Activated CD4-positive, alpha-beta T cell treated with anti-CD3 and anti-CD28 coated beads, Interleukin-2, Interleukin-4, amounts not matched to agents 100 ng/mL and 50 ng/mL, durations not matched to agents 16 hours and 8 hours (primary cell): ENCODE measurements at regions not wholly inside any gene's neighbourhood (a gene's known extent, or its start where the extent isn't known, plus 50 kb on each side); places are given as distances from the start of the nearest gene placed in this dataset.
"Not testable (repeated sequence)": the region's sequence is repeated elsewhere in the genome, so short reads cannot be mapped to it uniquely, and the experiment has no call there.

Source experiments
- DNase-seq: peaks from one replicate; pipeline ENCODE4 v3.0.0-alpha.2; 2020; ENCODE audit warnings: low spot score

GRCh38 chr22:48511781-48512327 is 1315.8 kb downstream of the BRD1 start:
- no peak for DNase-seq

- DNase-seq = no peak
Measured at GRCh38 chr22:48511211-48511610, 1316.5 kb downstream of the BRD1 start.

DNA sequence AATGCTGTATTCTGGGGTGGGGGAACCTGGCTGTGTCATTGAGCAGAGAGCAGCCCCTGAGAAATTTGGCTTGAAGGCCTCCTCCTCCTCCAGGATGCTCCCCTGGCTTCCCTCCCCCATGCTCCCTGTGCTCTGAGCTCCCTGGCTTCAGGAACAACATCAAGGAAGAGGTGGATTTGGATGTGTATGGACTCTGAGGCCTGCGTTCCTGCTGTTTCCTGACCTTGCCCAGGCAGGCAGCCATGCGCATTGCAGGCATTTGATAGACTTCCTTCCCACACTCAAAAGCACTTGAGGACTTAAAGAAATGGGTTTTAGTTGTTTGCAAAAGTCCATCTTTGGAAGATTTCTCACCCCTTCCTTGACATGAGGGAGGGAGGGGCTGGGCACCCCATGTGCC is 1317.1 kb downstream of the BRD1 start:
- no peak for DNase-seq

GRCh38 chr22:48507595-48508350 is 1319.9 kb downstream of the BRD1 start:
- DNase-seq = no peak

DNA sequence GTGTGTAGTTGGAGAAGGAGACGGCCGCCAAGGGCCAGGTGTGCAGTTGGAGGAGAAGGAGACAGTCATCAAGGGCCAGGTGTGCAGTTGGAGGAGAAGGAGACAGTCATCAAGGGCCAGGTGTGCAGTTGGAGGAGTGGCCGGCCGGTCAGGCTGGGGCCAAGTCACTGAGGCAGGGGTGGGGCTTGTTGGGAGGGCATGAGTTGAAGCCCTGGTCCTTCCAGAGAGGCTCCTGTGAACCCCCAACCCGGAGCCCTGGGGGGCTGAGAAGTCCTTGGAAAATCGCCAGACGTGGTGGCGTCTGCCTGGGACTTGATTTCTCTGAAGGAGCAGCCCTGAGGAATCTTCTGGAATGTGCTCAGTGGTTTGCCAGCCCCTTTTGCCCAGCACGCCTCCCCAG is 1320.5 kb downstream of the BRD1 start:
- DNase-seq = no peak

DNA sequence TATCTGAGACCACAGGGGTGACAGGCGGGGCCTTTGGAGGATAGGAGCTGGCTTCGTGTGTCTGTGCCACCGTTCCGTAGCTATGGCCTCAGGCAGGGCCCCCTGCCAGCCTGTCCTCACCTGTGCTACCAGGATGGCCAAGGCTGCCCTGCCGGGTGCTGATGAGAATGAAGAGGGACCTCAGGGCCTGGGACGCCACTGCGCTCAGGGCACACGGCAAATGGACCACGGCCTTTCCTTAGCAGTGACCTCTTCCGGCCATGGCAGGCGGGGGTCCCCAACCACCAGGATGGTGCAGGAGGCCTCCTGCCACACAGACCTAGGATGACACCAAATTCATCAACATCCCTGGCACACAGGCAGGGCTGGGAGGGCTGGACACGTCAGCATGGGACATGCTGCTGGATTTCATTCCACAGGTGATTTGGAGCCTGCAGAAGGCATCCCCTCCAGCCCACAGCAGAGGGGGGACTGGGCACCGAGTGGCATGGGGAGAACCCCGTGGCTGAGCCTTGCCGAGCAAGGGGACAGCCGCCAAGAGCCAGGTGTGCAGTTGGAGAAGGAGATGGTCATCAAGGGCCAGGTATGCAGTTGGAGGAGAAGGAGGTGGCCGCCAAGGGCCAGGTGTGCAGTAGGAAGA is 1321.0 kb downstream of the BRD1 start:
- DNase-seq = no peak

DNA sequence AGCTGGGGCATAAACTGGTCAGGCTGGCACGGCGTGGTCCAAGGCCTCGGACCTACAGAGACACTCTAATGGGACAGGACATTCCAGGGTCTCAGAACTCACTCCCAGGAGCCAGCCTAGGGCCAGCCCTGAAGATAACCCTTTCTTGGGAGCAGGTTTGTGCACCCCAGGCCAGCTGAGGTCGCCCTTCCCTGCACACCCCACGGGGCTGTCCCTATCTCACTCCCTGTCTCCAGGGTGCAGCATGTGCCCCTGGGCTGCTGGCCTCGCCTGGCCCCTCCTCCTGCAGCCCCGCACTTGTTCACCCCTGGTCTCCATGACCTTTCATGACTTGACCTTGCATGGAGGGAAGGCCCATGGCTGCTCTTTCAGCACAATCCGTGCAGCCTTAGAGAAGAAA is 1321.8 kb downstream of the BRD1 start:
- DNase-seq = no peak

DNA sequence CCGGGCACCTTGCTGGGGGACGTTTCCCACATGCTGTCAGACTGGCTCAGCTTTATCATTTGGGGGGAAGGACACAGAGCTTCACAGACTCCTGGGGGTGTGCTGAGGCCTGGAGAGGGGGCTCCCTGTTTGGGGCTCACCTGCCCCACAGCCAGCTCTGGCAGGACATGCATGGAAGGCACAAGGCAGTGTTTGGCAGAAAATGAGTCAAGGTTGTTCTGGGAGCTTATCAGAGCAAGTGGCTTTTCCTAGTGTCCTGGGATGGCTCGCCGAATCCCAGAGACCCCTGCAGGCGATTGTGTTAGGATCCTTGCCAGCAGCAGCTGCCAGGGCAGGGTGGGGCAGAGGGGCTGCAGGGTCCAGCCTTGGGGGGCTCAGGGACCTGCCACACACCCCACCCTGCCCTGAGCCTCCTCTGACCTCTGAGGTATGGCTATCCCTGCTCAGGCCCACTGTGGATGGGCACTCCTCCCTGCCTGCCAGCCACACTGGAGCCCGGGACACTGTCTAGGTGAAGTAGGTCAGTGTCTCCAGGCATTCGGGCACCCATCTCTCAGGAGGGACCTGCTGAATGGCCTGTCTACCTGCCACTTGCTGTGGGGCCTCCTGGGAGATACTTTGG is 1323.0 kb downstream of the BRD1 start:
- DNase-seq = no peak

DNA sequence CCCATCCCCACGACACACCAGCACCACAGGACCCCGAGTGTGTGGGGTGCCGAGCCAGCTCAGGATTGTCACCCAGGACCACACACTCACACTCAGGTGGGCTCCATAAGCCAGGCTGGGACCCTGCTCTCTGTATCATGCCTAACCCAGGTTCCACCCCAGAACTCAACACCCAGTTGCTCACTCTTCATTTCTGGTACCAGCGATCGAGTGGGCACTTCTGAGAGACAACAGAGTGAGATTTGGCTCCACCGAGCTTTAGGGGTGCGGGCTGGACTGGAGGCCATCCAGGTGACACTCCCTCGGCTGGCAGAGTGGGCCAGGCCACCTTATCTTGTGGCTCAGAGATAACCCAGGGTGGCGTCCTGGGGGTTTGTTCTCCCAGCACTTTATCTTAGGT is 1323.8 kb downstream of the BRD1 start:
- DNase-seq = no peak

DNA sequence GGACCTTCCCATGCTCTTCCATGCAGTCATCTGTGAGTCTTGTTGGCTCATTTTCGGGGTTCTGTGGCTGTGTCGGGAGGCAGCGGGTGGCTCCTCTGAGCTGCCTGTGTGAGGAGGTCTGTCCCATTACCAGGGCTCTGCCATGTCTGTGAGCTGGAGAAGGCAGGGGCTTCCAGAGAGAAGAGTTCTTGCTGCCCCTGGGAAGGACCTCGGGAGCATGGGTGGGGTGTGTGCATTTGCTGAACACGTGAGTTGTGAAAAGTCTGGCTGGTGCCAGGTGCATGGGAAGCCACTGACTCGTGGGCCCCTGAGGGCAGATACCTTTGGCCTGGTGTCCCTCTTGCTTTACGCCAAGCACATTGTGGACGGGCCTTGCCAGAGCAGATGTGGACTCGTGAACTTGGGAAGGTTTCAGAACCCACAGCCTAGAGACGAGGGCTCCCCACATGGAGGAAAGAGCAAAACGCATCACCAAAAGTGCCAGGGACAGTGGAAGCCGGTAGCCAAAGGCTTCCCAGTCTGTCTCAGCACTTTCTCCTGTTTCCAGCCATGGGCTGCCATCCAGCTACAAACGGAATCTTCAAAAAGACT is 1324.5 kb downstream of the BRD1 start:
- DNase-seq = no peak

DNA sequence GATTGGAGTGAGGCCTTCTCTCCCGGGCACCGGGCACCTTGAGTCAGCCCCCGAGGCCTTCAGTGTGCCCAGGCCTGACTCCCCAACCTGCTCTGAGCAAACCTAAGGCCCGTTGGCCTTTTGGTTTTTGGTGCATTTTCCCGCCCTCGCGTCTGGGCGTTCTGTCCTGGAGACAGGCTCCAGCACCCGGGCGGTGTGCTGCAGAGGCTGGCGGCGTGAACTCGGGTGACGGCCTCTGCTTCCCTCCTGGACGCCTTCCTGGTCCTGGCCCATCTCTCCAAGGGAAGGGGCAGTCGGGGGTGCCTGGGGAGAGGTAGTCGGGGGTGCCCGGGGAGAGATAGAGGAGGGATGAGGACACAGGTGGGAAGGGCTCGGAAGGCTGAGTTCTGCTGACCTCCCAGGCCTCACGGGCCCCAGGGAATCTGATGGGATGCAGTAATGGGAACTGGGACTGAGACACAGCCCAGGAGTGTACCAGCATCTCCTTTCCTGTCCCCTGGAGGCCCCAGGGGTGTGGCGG is 1326.4 kb downstream of the BRD1 start:
- no peak for DNase-seq

- DNase-seq = no peak
Measured at GRCh38 chr22:48500471-48501230, 1327.0 kb downstream of the BRD1 start.

DNA sequence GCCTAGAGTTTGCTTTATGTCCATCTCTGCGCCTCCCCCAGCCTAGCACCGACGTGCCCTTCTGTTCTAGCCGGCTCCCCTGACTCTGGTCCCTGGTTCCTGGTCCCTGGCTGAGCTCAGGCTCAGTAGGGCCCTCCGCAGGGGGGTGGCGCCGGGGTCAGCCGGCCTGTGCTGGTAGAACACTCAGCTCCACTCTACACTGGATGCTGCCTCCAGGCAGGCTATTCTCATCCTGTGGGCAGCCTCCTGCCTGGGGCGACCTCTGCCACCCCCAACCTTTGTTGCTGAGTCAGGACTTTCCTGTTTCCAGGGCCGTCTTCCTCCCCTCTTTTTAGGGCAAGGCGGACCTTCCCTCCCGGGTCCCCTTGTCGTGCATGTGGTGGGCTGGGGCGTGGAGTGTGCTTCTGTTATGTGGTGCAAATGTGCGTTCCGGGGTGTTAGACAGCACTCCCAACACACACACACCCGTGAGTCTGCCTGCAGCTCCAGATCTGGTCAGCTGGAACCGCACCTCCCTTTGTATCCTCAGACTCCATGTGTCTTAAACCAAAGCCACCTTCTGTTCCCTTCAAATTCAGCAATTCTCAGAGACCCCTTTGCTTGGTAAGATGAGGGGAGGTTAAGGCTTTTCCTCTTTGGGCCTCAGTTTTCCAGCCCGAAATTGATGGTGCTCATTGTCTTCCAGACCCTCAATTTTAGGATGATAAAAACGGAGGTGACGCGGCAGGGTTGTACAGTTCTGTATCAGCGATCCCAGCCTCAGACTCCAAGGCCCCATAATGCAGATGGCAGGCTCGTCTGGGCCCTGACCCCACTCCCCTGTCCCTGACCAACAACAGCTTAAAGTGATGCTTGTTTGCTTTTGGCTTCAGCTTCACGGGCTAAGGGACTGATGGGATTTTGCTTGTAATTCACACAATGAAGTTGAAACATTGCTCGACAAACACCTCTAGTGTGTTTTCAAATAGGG is 1327.9 kb downstream of the BRD1 start:
- no peak for DNase-seq

DNA sequence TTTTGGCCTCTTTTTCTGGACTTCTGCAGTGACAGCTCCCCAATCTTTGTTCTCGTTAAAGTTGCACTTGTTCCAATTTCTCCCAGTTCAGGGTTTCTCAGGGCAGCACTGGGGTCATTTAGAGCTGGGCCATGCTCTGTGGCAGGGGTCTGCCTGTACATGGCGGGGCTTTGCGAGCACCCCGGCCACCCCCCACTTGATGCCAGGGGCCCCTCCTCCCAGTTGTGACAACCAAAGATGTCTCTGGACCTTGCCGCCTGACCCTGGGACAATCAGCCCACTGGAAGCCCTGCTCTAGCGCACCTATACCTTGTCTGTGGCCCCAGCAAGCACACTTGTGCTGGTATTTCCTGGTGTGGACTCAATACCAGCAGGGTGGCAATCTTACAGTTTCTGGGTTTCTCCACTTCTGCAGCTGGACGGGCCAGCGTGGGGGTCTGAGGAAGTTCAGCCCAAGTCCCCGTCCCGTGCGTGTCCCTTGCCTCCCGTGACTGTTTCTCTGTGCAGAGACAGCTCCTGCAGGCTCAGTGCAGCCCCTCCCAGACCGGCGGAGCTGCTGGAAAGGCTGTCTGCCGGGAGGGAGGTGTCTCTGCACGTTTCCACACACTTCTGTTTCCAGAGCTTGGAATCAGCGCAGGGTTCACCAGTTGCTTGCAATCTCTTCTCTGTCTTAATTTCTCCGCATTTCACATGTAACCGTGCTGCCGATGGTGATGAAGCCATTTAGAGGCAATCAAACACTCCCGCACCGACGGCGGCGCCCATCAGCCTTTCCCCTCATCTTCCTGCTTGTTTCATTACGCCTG is 1328.9 kb downstream of the BRD1 start:
- no peak for DNase-seq

DNA sequence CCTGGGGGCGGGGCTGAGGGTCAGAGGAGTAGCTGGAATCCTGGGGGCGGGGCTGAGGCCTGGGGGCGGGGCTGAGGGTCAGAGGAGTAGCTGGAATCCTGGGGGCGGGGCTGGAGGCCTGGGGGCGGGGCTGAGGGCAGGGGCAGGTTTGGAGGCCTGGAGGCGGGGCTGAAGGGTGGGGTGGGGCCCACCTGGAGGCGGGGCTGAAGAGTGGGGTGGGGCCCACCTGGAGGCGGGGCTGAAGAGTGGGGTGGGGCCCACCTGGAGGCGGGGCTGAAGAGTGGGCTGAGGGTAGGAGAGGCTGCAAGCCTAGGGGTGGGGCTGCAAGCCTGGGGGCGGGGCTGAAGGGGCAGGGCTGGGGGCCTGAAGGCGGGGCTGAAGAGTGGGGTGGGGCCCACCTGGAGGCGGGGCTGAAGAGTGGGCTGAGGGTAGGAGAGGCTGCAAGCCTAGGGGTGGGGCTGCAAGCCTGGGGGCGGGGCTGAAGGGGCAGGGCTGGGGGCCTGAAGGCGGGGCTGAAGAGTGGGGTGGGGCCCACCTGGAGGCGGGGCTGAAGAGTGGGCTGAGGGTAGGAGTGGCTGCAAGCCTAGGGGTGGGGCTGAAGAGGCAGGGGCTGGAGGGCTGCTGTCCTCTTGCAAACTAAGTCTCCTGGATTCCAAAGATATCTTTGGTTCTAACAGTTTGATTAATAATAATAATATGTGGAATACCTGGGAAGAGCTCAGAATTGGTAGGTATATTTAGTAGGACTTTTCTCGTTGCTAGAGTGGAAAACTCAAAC is 1329.7 kb downstream of the BRD1 start:
- DNase-seq = not testable (repeated sequence)

DNA sequence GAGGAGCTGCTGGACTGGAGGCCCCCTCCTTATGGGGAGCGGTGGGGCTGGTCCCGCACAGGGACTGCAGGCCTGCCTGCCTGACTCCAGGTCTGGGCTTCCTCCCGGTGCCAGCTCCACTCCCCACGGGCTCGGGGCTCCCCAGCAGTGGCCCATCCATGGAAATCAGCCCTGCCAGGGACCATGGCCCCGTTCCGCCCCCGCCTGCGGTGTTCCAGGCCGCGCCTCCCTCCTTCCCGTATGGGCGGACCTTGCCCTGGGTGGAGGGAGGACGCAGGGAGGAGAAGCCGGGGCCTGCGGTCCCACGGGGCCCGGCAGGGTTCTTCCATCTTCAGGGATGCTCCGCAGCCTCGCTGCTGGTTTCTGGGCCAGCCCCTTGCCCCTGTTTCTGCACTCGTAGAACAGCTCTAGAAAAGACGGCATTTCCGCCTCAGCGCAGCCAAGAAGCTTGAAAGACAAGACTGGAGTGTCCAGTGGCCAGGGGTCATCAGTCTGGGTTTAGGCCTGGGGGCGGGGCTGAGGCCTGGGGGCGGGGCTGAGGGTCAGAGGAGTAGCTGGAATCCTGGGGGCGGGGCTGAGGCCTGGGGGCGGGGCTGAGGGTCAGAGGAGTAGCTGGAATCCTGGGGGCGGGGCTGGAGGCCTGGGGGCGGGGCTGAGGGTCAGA is 1330.6 kb downstream of the BRD1 start:
- no peak for DNase-seq

GRCh38 chr22:48496226-48496845 is 1331.3 kb downstream of the BRD1 start:
- DNase-seq = no peak

GRCh38 chr22:48495751-48496080 is 1332.0 kb downstream of the BRD1 start:
- no peak for DNase-seq
